SK-N-SH treated with all-trans-retinoic acid at 6 μM for 48 hours (cell line): ENCODE measurements at regions not wholly inside any gene's neighbourhood (a gene's known extent, or its start where the extent isn't known, plus 50 kb on each side); places are given as distances from the start of the nearest gene placed in this dataset.

Experiments
- ARNTL ChIP-seq: fragments of 450-650 bp; formaldehyde crosslinking; IDR thresholded peaks from 2 replicates; pipeline ENCODE4 v1.5.0; 2020; ENCODE audit warnings: low read depth, mild to moderate bottlenecking, moderate library complexity, borderline replicate concordance
- BACH2 ChIP-seq: fragments of 250-450 bp; sonication (Bioruptor Pico); IDR thresholded peaks from 2 replicates; pipeline ENCODE4 v1.9.0; 2021; ENCODE audit warnings: mild to moderate bottlenecking, borderline replicate concordance
- CREB5 ChIP-seq: fragments of 250-450 bp; sonication (Bioruptor Pico); IDR thresholded peaks from 2 replicates; pipeline ENCODE4 v1.5.1; 2020; ENCODE audit warnings: low read depth, mild to moderate bottlenecking, moderate library complexity
- ISL1 ChIP-seq: fragments of 250-450 bp; sonication (Bioruptor Pico); IDR thresholded peaks from 2 replicates; pipeline ENCODE4 v2.1.2; 2022; ENCODE audit warnings: mild to moderate bottlenecking, moderate library complexity
- PATZ1 ChIP-seq: fragments of 250-450 bp; sonication (Bioruptor Pico); IDR thresholded peaks from 2 replicates; pipeline ENCODE4 v1.8.0; 2020; ENCODE audit warnings: mild to moderate bottlenecking, moderate library complexity, borderline replicate concordance
- POU6F1 ChIP-seq: fragments of 250-450 bp; sonication (Bioruptor Pico); IDR thresholded peaks from 2 replicates; pipeline ENCODE4 v1.8.0; 2021; ENCODE audit warnings: low read depth, mild to moderate bottlenecking, moderate library complexity, borderline replicate concordance
- RARB ChIP-seq: fragments of 250-450 bp; sonication (Bioruptor Pico); IDR thresholded peaks from 2 replicates; pipeline ENCODE4 v1.8.0; 2021; ENCODE audit warnings: mild to moderate bottlenecking, moderate library complexity
- TCF4 ChIP-seq: fragments of 250-450 bp; sonication (Bioruptor Pico); IDR thresholded peaks from 2 replicates; pipeline ENCODE4 v1.8.0; 2021; ENCODE audit warnings: mild to moderate bottlenecking, moderate library complexity, borderline replicate concordance
- TSHZ2 ChIP-seq: fragments of 250-450 bp; sonication (Bioruptor Pico); IDR thresholded peaks from 2 replicates; pipeline ENCODE4 v1.5.0; 2020; ENCODE audit warnings: mild to moderate bottlenecking, moderate library complexity
- ZFP30 ChIP-seq: fragments of 450-650 bp; formaldehyde crosslinking; IDR thresholded peaks from 2 replicates; pipeline ENCODE4 v1.5.0; 2022; ENCODE audit warnings: mild to moderate bottlenecking, moderate library complexity
- ZNF70 ChIP-seq: fragments of 450-650 bp; formaldehyde crosslinking; IDR thresholded peaks from 2 replicates; pipeline ENCODE4 v1.5.0; 2020; ENCODE audit warnings: mild to moderate bottlenecking, moderate library complexity

GRCh38 chr4:178240891-178241290 is 798.7 kb upstream of the AGA start:
- TF ChIP-seq TSHZ2 (CRISPR knock-in tag): no peak
- TF ChIP-seq PATZ1 (CRISPR knock-in tag): no peak
- TF ChIP-seq CREB5 (CRISPR knock-in tag): no peak
- TF ChIP-seq ARNTL (CRISPR knock-in tag): no peak
- TF ChIP-seq BACH2 (CRISPR knock-in tag): no peak
- TF ChIP-seq ISL1 (CRISPR knock-in tag): no peak
- no peak for TF ChIP-seq TCF4
- no peak for TF ChIP-seq RARB (CRISPR knock-in tag)
- no peak for TF ChIP-seq ZNF70 (CRISPR knock-in tag)
- TF ChIP-seq POU6F1 (CRISPR knock-in tag): no peak
- TF ChIP-seq ZFP30: no peak
